DMS153 treated with DMSO at 0.1 percent for 48 hours (cell line): ENCODE measurements at regions not wholly inside any gene's neighbourhood (a gene's known extent, or its start where the extent isn't known, plus 50 kb on each side); places are given as distances from the start of the nearest gene placed in this dataset.
"Not testable (repeated sequence)": the region's sequence is repeated elsewhere in the genome, so short reads cannot be mapped to it uniquely, and the experiment has no call there.

Source experiments
- DNase-seq: peaks from one replicate; lab custom pipeline; 2025; ENCODE audit not compliant: unreplicated experiment; lab: John Stamatoyannopoulos, UW

DNA sequence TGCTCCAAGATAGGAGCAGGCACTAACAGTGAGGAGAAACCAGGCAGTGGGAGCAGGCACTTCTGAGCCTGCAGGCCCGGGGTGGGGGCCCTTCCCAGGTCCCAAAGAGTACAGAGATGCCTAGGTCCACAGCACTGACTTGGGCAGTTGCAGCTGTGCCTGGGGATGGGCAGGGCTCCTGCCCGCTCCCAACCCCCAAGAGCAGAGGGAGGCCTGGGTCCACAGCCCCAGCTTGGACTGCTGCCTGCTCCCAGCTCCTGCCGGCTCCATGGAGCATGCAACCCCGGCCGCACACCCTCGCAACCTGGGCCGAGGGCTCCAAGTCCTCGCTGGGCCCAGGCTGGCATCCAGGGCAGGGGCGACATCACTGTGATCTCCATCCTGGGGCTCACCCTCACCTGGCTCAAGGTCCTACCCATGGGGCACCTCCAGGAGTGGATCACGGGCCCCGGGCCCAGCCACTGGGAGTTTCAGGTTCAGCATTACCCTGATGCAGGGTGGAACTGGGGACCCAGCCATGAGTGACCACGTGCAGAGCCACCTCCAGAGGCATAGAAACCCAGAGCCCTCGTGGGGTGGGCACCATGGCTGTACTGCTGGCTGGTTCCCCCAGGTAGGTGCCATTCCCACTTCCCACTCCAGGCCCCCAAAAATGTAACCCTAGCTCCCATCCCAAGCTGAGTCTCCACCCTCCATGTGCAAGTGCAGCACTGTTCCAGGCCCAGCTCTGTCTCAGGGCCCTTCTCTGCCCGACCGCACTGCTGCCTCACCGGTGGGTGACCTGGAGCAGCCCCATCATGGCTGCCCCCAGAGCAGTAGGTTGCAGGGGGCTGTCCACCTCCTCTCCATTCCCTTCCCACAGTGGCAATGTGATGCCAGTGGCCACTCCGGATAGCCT is 325.6 kb downstream of the NR4A2 start:
- no peak for DNase-seq

DNA sequence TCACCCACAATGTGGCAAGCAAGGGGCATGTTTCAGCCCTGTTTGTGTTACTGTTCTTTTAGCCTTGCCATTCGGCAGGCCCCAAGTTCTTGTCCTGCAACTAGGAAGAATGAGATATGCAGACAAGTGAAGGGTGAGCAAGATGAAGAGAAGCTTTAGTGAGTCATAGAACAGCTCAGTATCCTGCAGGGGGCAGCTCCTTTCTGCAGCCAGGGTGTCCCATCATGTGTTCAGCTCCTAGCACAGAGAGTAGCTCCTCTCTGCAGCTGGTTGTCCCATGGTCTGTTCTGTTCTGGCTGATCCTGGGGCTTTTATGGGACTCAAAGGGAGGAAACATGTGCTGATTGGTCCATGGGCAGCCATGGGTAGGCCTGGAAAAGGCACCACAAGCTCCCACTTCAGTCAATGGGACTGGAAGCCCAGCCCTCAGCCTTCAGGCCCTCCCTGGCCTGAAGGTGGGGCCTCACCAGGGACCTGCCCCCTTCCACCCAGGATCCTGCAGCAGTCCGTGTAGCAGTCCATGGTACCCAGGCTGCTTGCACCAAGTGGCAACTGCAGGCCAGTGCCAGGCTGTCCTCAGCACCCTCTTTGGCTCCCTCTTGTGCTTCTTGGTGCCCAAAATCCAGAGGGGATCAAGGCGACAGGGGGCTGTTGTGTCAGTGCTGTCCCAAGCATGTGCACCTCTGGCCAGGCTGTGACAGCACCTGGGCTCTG is 326.4 kb downstream of the NR4A2 start:
- DNase-seq, result no peak

DNA sequence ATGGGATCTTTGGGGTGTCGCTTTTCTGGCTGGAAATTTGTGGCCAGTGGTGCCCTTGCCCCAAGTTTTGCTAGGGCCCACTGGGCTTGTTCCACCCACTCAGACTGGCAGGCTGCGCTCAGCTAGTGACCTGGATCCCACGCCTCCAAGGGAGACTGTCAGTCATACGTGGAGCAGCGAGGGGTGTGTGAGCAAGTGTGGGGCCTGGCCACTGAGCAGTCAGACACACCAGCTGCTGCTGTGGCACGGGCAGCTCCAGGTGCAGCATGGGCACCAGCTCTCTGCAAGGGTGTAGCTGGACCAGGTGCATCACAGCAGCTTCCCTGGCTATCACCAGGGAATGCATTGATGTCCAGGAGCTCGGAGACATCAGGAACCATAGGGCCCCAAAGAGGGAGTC is 327.0 kb downstream of the NR4A2 start:
- DNase-seq, result no peak

- DNase-seq, result no peak
These were observed 328.1 kb downstream of the NR4A2 start for GRCh38 chr2:156004459-156004858.

DNA sequence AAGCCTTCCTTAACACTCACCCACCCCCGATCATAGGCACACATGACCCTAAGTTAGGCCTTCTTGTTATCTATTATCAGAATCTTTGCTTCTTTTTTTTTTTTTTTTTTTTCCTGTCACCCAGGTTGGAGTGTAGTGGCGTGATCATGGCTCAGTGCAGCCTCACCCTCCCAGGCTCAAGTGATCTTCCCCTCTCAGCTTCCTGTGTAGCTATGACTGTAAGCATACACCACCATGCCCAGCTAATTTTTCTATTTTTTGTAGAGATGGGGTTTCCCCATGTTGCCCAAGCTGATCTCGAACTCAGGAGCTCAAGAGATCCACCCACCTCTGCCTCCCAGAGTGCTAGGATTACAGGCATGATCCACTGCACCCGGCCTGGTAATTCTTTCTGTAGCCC is 328.7 kb downstream of the NR4A2 start:
- no peak for DNase-seq

GRCh38 chr2:156001851-156002250 is 330.7 kb downstream of the NR4A2 start:
- no peak for DNase-seq

GRCh38 chr2:155997538-155997937 is 335.0 kb downstream of the NR4A2 start:
- DNase-seq, result no peak

- DNase-seq, result no peak
These were observed 338.2 kb downstream of the NR4A2 start for GRCh38 chr2:155994315-155994714.

GRCh38 chr2:155983845-155984244 is 348.7 kb downstream of the NR4A2 start:
- DNase-seq, result no peak

- no peak for DNase-seq
These were observed 350.4 kb downstream of the NR4A2 start for GRCh38 chr2:155982135-155982534.

- DNase-seq, result no peak
These were observed 351.5 kb downstream of the NR4A2 start for GRCh38 chr2:155980941-155981560.

DNA sequence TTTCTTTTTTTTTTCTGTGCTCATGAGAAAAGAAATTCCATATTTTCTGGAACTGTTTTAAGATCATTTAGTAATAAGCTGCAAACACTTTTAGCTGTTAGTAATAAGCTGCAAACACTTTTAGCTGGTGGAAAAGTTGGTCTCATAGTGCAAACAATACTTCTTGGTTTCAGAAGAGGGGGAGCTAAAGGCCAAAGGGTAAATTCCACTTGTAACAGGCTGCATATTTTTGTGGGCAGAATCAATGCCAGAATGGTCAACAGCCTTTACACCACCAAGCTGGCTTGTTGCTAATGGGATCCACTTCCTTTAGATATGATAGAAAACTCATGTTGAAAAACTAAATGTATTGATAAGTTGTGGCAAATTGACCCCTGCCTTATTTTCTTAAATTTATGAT is 356.8 kb downstream of the NR4A2 start:
- no peak for DNase-seq

DNA sequence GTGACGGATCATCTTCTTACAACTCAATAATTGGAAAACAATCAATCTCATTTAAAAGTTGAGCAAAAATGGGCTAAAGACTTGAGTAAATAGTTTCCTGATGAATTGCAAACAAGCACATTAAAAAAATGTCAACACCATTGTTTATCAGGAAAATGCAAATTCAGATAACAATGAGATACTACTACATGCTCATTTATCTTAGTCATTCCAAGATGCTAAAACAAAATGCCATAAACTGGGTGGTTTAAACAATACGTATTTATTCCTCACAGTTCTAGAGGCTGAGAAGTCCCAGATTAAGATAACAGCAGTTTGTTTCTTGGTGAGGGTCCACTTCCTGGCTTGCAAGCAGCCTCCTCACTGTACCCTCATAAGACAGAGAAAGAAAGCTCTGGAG is 359.6 kb downstream of the NR4A2 start:
- no peak for DNase-seq

- not testable (repeated sequence) for DNase-seq
These were observed 366.5 kb downstream of the NR4A2 start for GRCh38 chr2:155966064-155966471.

- no peak for DNase-seq
These were observed 367.0 kb downstream of the NR4A2 start for GRCh38 chr2:155965415-155966063.

- no peak for DNase-seq
These were observed 370.9 kb downstream of the NR4A2 start for GRCh38 chr2:155961641-155962040.

GRCh38 chr2:155958834-155959233 is 373.7 kb downstream of the NR4A2 start:
- no peak for DNase-seq

DNA sequence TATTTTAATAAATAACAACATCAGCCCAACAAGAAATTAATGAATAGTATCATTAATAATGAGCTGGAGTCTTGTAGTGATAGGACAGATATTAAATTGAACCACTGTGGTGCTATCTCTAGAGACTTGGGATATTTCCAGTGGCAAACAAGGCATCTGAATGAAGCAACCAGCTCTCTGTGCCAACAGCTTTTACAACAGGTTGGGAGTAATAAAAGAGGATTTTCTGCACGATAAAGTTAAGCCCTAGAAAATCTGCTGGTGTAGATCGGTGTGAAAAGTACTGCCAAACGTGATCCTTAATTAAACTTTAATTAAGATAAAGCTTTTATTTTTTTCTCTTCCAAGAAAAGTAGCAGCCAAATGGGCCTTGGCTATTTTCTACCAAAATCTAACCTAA is 385.5 kb downstream of the NR4A2 start:
- DNase-seq, result no peak

DNA sequence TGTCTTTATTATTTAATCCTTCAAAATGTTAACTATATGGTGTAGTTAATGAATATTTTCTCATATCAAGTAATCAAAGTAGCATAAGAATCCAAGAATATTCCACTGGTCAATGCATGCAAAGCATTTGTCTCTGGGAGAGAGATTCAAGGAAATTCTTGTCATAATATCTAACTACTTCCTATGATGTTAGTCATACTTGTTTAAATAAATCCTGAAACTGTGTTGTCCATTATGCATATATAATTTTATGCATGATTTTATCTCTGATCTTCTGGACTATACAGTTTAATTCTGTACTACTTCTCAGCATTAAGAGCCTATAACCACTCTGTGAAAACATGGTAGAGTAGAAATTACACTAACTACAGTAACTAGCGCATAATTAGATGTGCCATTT is 388.3 kb downstream of the NR4A2 start:
- DNase-seq, result no peak

DNA sequence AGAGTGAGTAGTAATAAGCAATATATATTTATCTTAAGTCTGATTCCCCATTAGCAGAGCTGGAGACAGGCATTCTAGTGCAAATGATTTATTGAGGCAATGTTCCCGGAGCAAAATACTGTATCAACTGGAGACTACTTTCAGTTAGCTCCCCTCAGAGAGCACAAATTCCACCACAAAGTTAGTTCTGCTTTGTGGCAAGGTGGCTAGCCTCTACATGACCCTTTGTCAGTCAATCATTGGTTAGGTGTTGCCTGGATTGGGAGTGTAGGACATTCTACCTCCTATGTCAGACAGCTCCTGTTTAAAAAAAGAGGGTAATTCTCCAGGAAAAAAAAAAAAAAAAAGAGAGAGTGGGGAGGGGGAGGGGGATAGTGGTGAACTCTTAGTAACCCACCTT is 402.2 kb downstream of the NR4A2 start:
- DNase-seq, result no peak

DNA sequence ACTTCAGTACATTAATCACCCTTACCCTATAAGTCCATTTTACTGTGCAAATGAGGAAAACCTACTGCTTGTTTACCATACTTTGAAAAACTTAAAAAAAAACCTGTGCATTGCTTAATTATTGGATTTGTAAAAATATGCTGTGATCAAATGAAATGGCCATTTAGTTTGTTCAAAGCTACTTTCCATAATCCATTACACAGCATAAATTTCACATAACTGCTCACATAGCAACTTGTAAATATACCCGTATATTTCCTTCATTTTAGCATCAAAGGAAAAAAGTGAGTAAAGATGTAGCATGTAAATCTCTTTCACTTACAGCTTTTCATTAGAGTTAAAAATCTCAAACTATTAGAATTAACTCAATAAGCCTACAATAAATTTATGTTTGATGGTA is 415.1 kb downstream of the NR4A2 start:
- no peak for DNase-seq
